ENCODE measurements at regions not wholly inside any gene's neighbourhood (a gene's known extent, or its start where the extent isn't known, plus 50 kb on each side); places are given as distances from the start of the nearest gene placed in this dataset.

GRCh38 chr5:116922532-116922931 lies 347.9 kb upstream of the SEMA6A start:
- TF ChIP-seq, protein P1, sequence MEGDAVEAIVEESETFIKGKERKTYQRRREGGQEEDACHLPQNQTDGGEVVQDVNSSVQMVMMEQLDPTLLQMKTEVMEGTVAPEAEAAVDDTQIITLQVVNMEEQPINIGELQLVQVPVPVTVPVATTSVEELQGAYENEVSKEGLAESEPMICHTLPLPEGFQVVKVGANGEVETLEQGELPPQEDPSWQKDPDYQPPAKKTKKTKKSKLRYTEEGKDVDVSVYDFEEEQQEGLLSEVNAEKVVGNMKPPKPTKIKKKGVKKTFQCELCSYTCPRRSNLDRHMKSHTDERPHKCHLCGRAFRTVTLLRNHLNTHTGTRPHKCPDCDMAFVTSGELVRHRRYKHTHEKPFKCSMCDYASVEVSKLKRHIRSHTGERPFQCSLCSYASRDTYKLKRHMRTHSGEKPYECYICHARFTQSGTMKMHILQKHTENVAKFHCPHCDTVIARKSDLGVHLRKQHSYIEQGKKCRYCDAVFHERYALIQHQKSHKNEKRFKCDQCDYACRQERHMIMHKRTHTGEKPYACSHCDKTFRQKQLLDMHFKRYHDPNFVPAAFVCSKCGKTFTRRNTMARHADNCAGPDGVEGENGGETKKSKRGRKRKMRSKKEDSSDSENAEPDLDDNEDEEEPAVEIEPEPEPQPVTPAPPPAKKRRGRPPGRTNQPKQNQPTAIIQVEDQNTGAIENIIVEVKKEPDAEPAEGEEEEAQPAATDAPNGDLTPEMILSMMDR (IDR thresholded peaks at IDR 0.05), result no peak
- TF ChIP-seq POLR2A (IDR thresholded peaks at IDR 0.05), result no peak
